Muscle of leg (tissue), 3 donors: ENCODE measurements at regions not wholly inside any gene's neighbourhood (a gene's known extent, or its start where the extent isn't known, plus 50 kb on each side); places are given as distances from the start of the nearest gene placed in this dataset.
A peak's percentile ranks its signal among the peaks of the same experiment; 100 is the strongest.

Source experiments
- DNase-seq: peaks from one replicate; pipeline ENCODE4 v3.0.0; 2013
- H3K27ac ChIP-seq: one replicate; pipeline ENCODE4 v1.5.1; 2013; ENCODE audit warnings: mild to moderate bottlenecking, low read length, control low read depth
- H3K27me3 ChIP-seq: one replicate; pipeline ENCODE4 v1.6.1; 2013; ENCODE audit warnings: low read length; ENCODE audit not compliant: control insufficient read depth, insufficient read depth
- H3K36me3 ChIP-seq: one replicate; pipeline ENCODE4 v1.6.1; 2013; ENCODE audit warnings: low read length; ENCODE audit not compliant: control insufficient read depth, insufficient read depth
- H3K4me1 ChIP-seq: one replicate; pipeline ENCODE4 v1.6.1; 2013; ENCODE audit warnings: low read length; ENCODE audit not compliant: control insufficient read depth, insufficient read depth
- H3K4me3 ChIP-seq: one replicate; pipeline ENCODE4 v1.5.1; 2013; ENCODE audit warnings: low read length, control low read depth
- H3K9me3 ChIP-seq: replicated peaks from 2 replicates; pipeline ENCODE4 v1.6.1; 2013; ENCODE audit warnings: low read depth, low read length; ENCODE audit not compliant: control insufficient read depth
- WGBS: methylation state at CpG from one replicate; pipeline ENCODE4 v1.1.5; 2013; ENCODE audit warnings: missing lambda C conversion rate; ENCODE audit not compliant: insufficient coverage; 5-methylcytosine and 5-hydroxymethylcytosine counted together

- no peak overlapping the region for H3K4me3 ChIP-seq
- no peaks in the 10 kb centered on the region for H3K9me3 ChIP-seq
- no peak overlapping the region for H3K27ac ChIP-seq
- H3K27me3 ChIP-seq = no peaks in the 10 kb centered on the region
- H3K36me3 ChIP-seq = no peaks in the 10 kb centered on the region
- DNase-seq = no peak
- 81% methylated on average over 4 of the region's 6 CpGs for WGBS
- no peaks in the 10 kb centered on the region for H3K4me1 ChIP-seq
Measured at GRCh38 chr21:34270411-34270810, 93.4 kb upstream of the KCNE2 start.

- no peaks in the 10 kb centered on the region for H3K36me3 ChIP-seq
- H3K4me1 ChIP-seq = no peaks in the 10 kb centered on the region
- no peaks in the 10 kb centered on the region for H3K9me3 ChIP-seq
- no CpG with 5 or more reads among the region's 2 CpGs for WGBS
- H3K4me3 ChIP-seq = no peak overlapping the region
- no peaks in the 10 kb centered on the region for H3K27me3 ChIP-seq
- DNase-seq = no peak
- H3K27ac ChIP-seq = no peak overlapping the region
Measured at GRCh38 chr21:34271189-34271851, 92.5 kb upstream of the KCNE2 start.

- Histone ChIP-seq H3K27ac (no peak overlapping the region), H3K36me3 (no peaks in the 10 kb centered on the region), H3K27me3 (no peaks in the 10 kb centered on the region), H3K4me1 (no peaks in the 10 kb centered on the region), H3K9me3 (no peaks in the 10 kb centered on the region), H3K4me3 (no peak overlapping the region)
- no CpG with 5 or more reads among the region's 5 CpGs for WGBS
- no peak for DNase-seq
Measured at GRCh38 chr21:34272321-34272720, 91.5 kb upstream of the KCNE2 start.

- Histone ChIP-seq H3K27ac (no peak overlapping the region), H3K4me1 (no peaks in the 10 kb centered on the region), H3K36me3 (no peaks in the 10 kb centered on the region), H3K4me3 (no peak overlapping the region), H3K9me3 (no peaks in the 10 kb centered on the region), H3K27me3 (no peaks in the 10 kb centered on the region)
- WGBS = no CpG with 5 or more reads among the region's 2 CpGs
- DNase-seq = peak; percentile 35
Measured at GRCh38 chr21:34274001-34274400, 89.8 kb upstream of the KCNE2 start.

- no peak overlapping the region for H3K27ac ChIP-seq
- DNase-seq = no peak
- H3K36me3 ChIP-seq = no peaks in the 10 kb centered on the region
- no peaks in the 10 kb centered on the region for H3K27me3 ChIP-seq
- peaks cover 22% of the 10 kb centered on the region for H3K4me1 ChIP-seq
- no peaks in the 10 kb centered on the region for H3K9me3 ChIP-seq
- no peak overlapping the region for H3K4me3 ChIP-seq
- WGBS = no CpG with 5 or more reads among the region's 5 CpGs
Measured at GRCh38 chr21:34276711-34277425, 86.9 kb upstream of the KCNE2 start.

- Histone ChIP-seq H3K9me3 (no peaks in the 10 kb centered on the region), H3K4me1 (peaks cover 22% of the 10 kb centered on the region), H3K36me3 (no peaks in the 10 kb centered on the region), H3K4me3 (no peak overlapping the region), H3K27me3 (no peaks in the 10 kb centered on the region), H3K27ac (no peak overlapping the region)
- no peak for DNase-seq
- no CpG with 5 or more reads among the region's 3 CpGs for WGBS
Measured at GRCh38 chr21:34278451-34278850, 85.4 kb upstream of the KCNE2 start.

- no peak for DNase-seq
Measured at GRCh38 chr21:34279285-34279684, 84.5 kb upstream of the KCNE2 start.

GRCh38 chr21:34279883-34280282 lies 83.9 kb upstream of the KCNE2 start:
- H3K4me1 ChIP-seq = peaks cover 22% of the 10 kb centered on the region
- WGBS = 13% methylated on average over 1 of the region's 3 CpGs
- no peak for DNase-seq
- no peak overlapping the region for H3K4me3 ChIP-seq
- H3K27ac ChIP-seq = no peak overlapping the region
- no peaks in the 10 kb centered on the region for H3K27me3 ChIP-seq
- H3K36me3 ChIP-seq = no peaks in the 10 kb centered on the region
- no peaks in the 10 kb centered on the region for H3K9me3 ChIP-seq

More at GRCh38 chr21:34279285-34279684, 84.5 kb upstream of the KCNE2 start:
- H3K4me1 ChIP-seq = peaks cover 22% of the 10 kb centered on the region
- no peaks in the 10 kb centered on the region for H3K27me3 ChIP-seq
- H3K27ac ChIP-seq = no peak overlapping the region
- H3K9me3 ChIP-seq = no peaks in the 10 kb centered on the region
- 56% methylated on average over 5 of the region's 6 CpGs for WGBS
- H3K36me3 ChIP-seq = no peaks in the 10 kb centered on the region
- no peak overlapping the region for H3K4me3 ChIP-seq

- H3K27ac ChIP-seq = peak overlapping the region; percentile 74
- WGBS = 20% methylated on average over 6 of the region's 6 CpGs
Measured at GRCh38 chr21:34280389-34280795, 83.4 kb upstream of the KCNE2 start.

GRCh38 chr21:34280959-34281358 lies 82.8 kb upstream of the KCNE2 start:
- Histone ChIP-seq H3K36me3 (no peaks in the 10 kb centered on the region), H3K27me3 (peaks cover 2% of the 10 kb centered on the region), H3K27ac (peak overlapping the region; percentile 74), H3K4me3 (no peak overlapping the region), H3K9me3 (peaks cover 7% of the 10 kb centered on the region), H3K4me1 (peaks cover 22% of the 10 kb centered on the region)
- peak; percentile 86 for DNase-seq
- 32% methylated on average over 8 of the region's 9 CpGs for WGBS

More at GRCh38 chr21:34280389-34280795, 83.4 kb upstream of the KCNE2 start:
- H3K36me3 ChIP-seq = no peaks in the 10 kb centered on the region
- peaks cover 1% of the 10 kb centered on the region for H3K9me3 ChIP-seq
- H3K4me1 ChIP-seq = peaks cover 22% of the 10 kb centered on the region
- peak; percentile 92 for DNase-seq
- H3K27me3 ChIP-seq = no peaks in the 10 kb centered on the region
- H3K4me3 ChIP-seq = no peak overlapping the region
